ENCODE measurements at regions not wholly inside any gene's neighbourhood (a gene's known extent, or its start where the extent isn't known, plus 50 kb on each side); places are given as distances from the start of the nearest gene placed in this dataset.
A peak's percentile ranks its signal among the peaks of the same experiment; 100 is the strongest.

- TF ChIP-seq MLLT10 (CRISPR knock-in tag; IDR thresholded peaks at IDR 0.05), result no peak
- no peak for TF ChIP-seq CAMTA2 (CRISPR knock-in tag; IDR thresholded peaks at IDR 0.05; ENCODE audit: borderline replicate concordance)
- TF ChIP-seq HNF1A (IDR thresholded peaks at IDR 0.05; ENCODE audit: low read depth), result no peak
- no peak for TF ChIP-seq HNF1A (CRISPR knock-in tag; IDR thresholded peaks at IDR 0.05; ENCODE audit: borderline replicate concordance)
- TF ChIP-seq MTERF4 (CRISPR knock-in tag; IDR thresholded peaks at IDR 0.05), result no peak
- TF ChIP-seq IKZF4 (CRISPR knock-in tag; IDR thresholded peaks at IDR 0.05; ENCODE audit: borderline replicate concordance, low read depth, not compliant biosample characterization), result no peak
- no peak for TF ChIP-seq MZF1 (CRISPR knock-in tag; IDR thresholded peaks at IDR 0.05; ENCODE audit: borderline replicate concordance)
- TF ChIP-seq ZNF30 (CRISPR knock-in tag; IDR thresholded peaks at IDR 0.05), result 0 out of 2 replicates have a peak, but pooled peaks have one; percentile 38
- no peak for TF ChIP-seq ZNF496 (CRISPR knock-in tag; IDR thresholded peaks at IDR 0.05; ENCODE audit: insufficient replicate concordance)
- no peak for TF ChIP-seq KDM5B (CRISPR knock-in tag; IDR thresholded peaks at IDR 0.05; ENCODE audit: borderline replicate concordance)
- TF ChIP-seq ZXDC (CRISPR knock-in tag; IDR thresholded peaks at IDR 0.05), result no peak
- no peak for TF ChIP-seq HOXA9 (CRISPR knock-in tag; IDR thresholded peaks at IDR 0.05; ENCODE audit: borderline replicate concordance)
- TF ChIP-seq SMYD3 (CRISPR knock-in tag; IDR thresholded peaks at IDR 0.05), result no peak
- no peak for TF ChIP-seq HINFP (CRISPR knock-in tag; IDR thresholded peaks at IDR 0.05; ENCODE audit: low read depth)
- TF ChIP-seq ELF3 (CRISPR knock-in tag; IDR thresholded peaks at IDR 0.05), result no peak
- no peak for TF ChIP-seq MBNL3 (CRISPR knock-in tag; conservative IDR thresholded peaks at IDR 0.05)
- TF ChIP-seq HDAC2 (CRISPR knock-in tag; IDR thresholded peaks at IDR 0.05), result no peak
- no peak for TF ChIP-seq PTBP1 (IDR thresholded peaks at IDR 0.05; ENCODE audit: low read depth, low read length, poor library complexity, severe bottlenecking)
- TF ChIP-seq JARID2 (CRISPR knock-in tag; IDR thresholded peaks at IDR 0.05; ENCODE audit: insufficient replicate concordance), result no peak
- no peak for TF ChIP-seq ZNF580 (CRISPR knock-in tag; IDR thresholded peaks at IDR 0.05; ENCODE audit: borderline replicate concordance, low read depth)
- no peak for TF ChIP-seq ZNF562 (CRISPR knock-in tag; IDR thresholded peaks at IDR 0.05; ENCODE audit: borderline replicate concordance)
- no peak for TF ChIP-seq ZKSCAN1 (IDR thresholded peaks at IDR 0.05; ENCODE audit: low read length)
- TF ChIP-seq NFRKB (IDR thresholded peaks at IDR 0.05), result no peak
These were observed 95.3 kb upstream of the FOXN2 start (continued) for GRCh38 chr2:48219234-48219554.
